ENCODE measurements at regions not wholly inside any gene's neighbourhood (a gene's known extent, or its start where the extent isn't known, plus 50 kb on each side); places are given as distances from the start of the nearest gene placed in this dataset.

- Histone ChIP-seq H3K36me3 (replicated peaks in 1 of 2; ENCODE audit: control insufficient read depth in 1 of 2, insufficient read depth in 2 of 2, low read length in 2 of 2) (no peaks in the 10 kb centered on the region), H3K4me3 (replicated peaks in 1 of 3; ENCODE audit: insufficient read depth in 1 of 3, low read depth in 2 of 3, low read length in 3 of 3) (no peak overlapping the region), H3K4me2 (ENCODE audit: low read depth, low read length) (no peak overlapping the region), H3K9ac (ENCODE audit: insufficient read depth, low read depth, low read length) (no peak overlapping the region), H3K4me1 (ENCODE audit: insufficient read depth, low read length) (no peaks in the 10 kb centered on the region), H3K9me3 (ENCODE audit: low read length) (no peaks in the 10 kb centered on the region), H4K20me1 (ENCODE audit: insufficient read depth, low read length) (no peaks in the 10 kb centered on the region), H3K27ac (ENCODE audit: extremely low read length, insufficient read depth, low read length) (no peak overlapping the region), H3K27me3 (ENCODE audit: control insufficient read depth in 1 of 2, insufficient read depth in 2 of 2, low read length in 2 of 2) (no peaks in the 10 kb centered on the region; a peak in 1 of 5 replicates), H2AFZ (ENCODE audit: low read length) (no peak overlapping the region), H3K79me2 (ENCODE audit: insufficient read depth, low read length) (no peaks in the 10 kb centered on the region)
- 95% methylated on average over 2 of the region's 2 CpGs for WGBS (ENCODE audit: low lambda C conversion rate)
- no peak for FAIRE-seq
- ATAC-seq: no peak
- intact Hi-C loops (cut with micrococcal nuclease; ENCODE audit: unreplicated experiment): no loop called here
- DNase-seq (ENCODE audit: low spot score): no peak
- no peak for TF ChIP-seq ZC3H4 (CRISPR knock-in tag; IDR thresholded peaks at IDR 0.05; ENCODE audit: borderline replicate concordance)
- BruUV-seq (replicated peaks): no TSS peak
- CTCF ChIA-PET (ENCODE audit: low intra/inter-chr PET ratio, low total read pairs): no interaction called here
- in situ Hi-C loops (cut with HindIII; ENCODE audit: extremely low pct_ligation_motif_present, low pct_unique_long_range_greater_than_20kb): no loop called here
- POLR2A ChIA-PET: no interaction called here
These were observed 164.2 kb upstream of the SOX5 start for GRCh38 chr12:24113701-24114100.

- TF ChIP-seq ZNF563 (CRISPR knock-in tag; IDR thresholded peaks at IDR 0.05) (no peak), GPN1 (CRISPR knock-in tag; IDR thresholded peaks at IDR 0.05; ENCODE audit: borderline replicate concordance) (no peak), ZNF577 (CRISPR knock-in tag; IDR thresholded peaks at IDR 0.05; ENCODE audit: borderline replicate concordance, low read depth) (no peak), ZNF232 (CRISPR knock-in tag; IDR thresholded peaks at IDR 0.05; ENCODE audit: borderline replicate concordance) (no peak), ZFP41 (CRISPR knock-in tag; IDR thresholded peaks at IDR 0.05; ENCODE audit: borderline replicate concordance) (no peak), HDAC1 (CRISPR knock-in tag; IDR thresholded peaks at IDR 0.05) (no peak), TBL1XR1 (IDR thresholded peaks at IDR 0.05; ENCODE audit: borderline replicate concordance, low read length, partially characterized antibody) (no peak), GMEB1 (CRISPR knock-in tag; IDR thresholded peaks at IDR 0.05; ENCODE audit: borderline replicate concordance) (no peak), NFIC (IDR thresholded peaks at IDR 0.05; ENCODE audit: low read length) (no peak), ZIK1 (CRISPR knock-in tag; IDR thresholded peaks at IDR 0.05; ENCODE audit: borderline replicate concordance, low read depth) (no peak)
- Histone ChIP-seq H4K20me1 (ENCODE audit: insufficient read depth, low read length) (no peaks in the 10 kb centered on the region), H3K4me2 (ENCODE audit: low read depth, low read length) (no peak overlapping the region), H2AFZ (ENCODE audit: low read length) (no peak overlapping the region), H3K79me2 (ENCODE audit: insufficient read depth, low read length) (no peaks in the 10 kb centered on the region), H3K27me3 (ENCODE audit: control insufficient read depth in 1 of 2, insufficient read depth in 2 of 2, low read length in 2 of 2) (no peaks in the 10 kb centered on the region; a peak in 1 of 5 replicates), H3K9ac (ENCODE audit: insufficient read depth, low read depth, low read length) (no peak overlapping the region), H3K36me3 (replicated peaks in 1 of 2; ENCODE audit: control insufficient read depth in 1 of 2, insufficient read depth in 2 of 2, low read length in 2 of 2) (no peaks in the 10 kb centered on the region), H3K9me3 (ENCODE audit: low read length) (no peaks in the 10 kb centered on the region), H3K27ac (ENCODE audit: extremely low read length, insufficient read depth, low read length) (no peak overlapping the region), H3K4me1 (ENCODE audit: insufficient read depth, low read length) (no peaks in the 10 kb centered on the region), H3K4me3 (replicated peaks in 1 of 3; ENCODE audit: insufficient read depth in 1 of 3, low read depth in 2 of 3, low read length in 3 of 3) (no peak overlapping the region)
- ATAC-seq: no peak
- in situ Hi-C loops (cut with HindIII; ENCODE audit: extremely low pct_ligation_motif_present, low pct_unique_long_range_greater_than_20kb): no loop called here
- DNase-seq (ENCODE audit: low spot score): no peak
- intact Hi-C loops (cut with micrococcal nuclease; ENCODE audit: unreplicated experiment): no loop called here
- POLR2A ChIA-PET: no interaction called here
- CTCF ChIA-PET (ENCODE audit: low intra/inter-chr PET ratio, low total read pairs): no interaction called here
- 82% methylated on average over 2 of the region's 2 CpGs for WGBS (ENCODE audit: low lambda C conversion rate)
- no peak for FAIRE-seq
- BruUV-seq (replicated peaks): no TSS peak
These were observed 162.1 kb upstream of the SOX5 start for GRCh38 chr12:24111616-24112015.

Measured in HepG2 (cell line).